Gastroesophageal sphincter (tissue), 3 donors: ENCODE measurements at regions not wholly inside any gene's neighbourhood (a gene's known extent, or its start where the extent isn't known, plus 50 kb on each side); places are given as distances from the start of the nearest gene placed in this dataset.

ENCODE experiments used
- CTCF ChIP-seq, 4 experiments: fragments of 200-600 bp in 2 of 4; fragments of 450-650 bp in 2 of 4; sonication (generic) in 1 of 4; IDR thresholded peaks; one replicate each; pipeline ENCODE4 v1.5.1; 2017 to 2019; ENCODE audit warnings: antibody characterized with exemption in 4 of 4, mild to moderate bottlenecking in 2 of 4, moderate library complexity in 2 of 4
- EP300 ChIP-seq: sonication (generic); formaldehyde crosslinking; IDR thresholded peaks from one replicate; pipeline ENCODE4 v1.6.1; 2017; ENCODE audit warnings: antibody characterized with exemption, mild to moderate bottlenecking
- POLR2A ChIP-seq, 2 donors: fragments of 450-650 bp; IDR thresholded peaks; one replicate each; pipeline ENCODE4 v1.6.1; 2017; ENCODE audit warnings: antibody characterized with exemption in 2 of 2, mild to moderate bottlenecking in 2 of 2, moderate library complexity in 1 of 2
- POLR2AphosphoS5 ChIP-seq: sonication (generic); formaldehyde crosslinking; IDR thresholded peaks from one replicate; pipeline ENCODE4 v1.6.1; 2017; ENCODE audit warnings: antibody characterized with exemption

- no peak for TF ChIP-seq POLR2A (IDR thresholded peaks at IDR 0.05)
- no peak for TF ChIP-seq CTCF (IDR thresholded peaks at IDR 0.05)
- TF ChIP-seq POLR2AphosphoS5: no peak
- TF ChIP-seq EP300: no peak
Measured at GRCh38 chr18:61194726-61195125, 138.5 kb upstream of the CDH20 start.
